GM12878 (cell line): ENCODE measurements at regions not wholly inside any gene's neighbourhood (a gene's known extent, or its start where the extent isn't known, plus 50 kb on each side); places are given as distances from the start of the nearest gene placed in this dataset.

ENCODE experiments used
- ATAC-seq: fragments of 200-7000 bp; cut with Tn5 transposase; 3 replicates; pipeline ENCODE4 v1.9.1; 2020; ENCODE audit warnings: mild to moderate bottlenecking, moderate library complexity
- BruUV-seq: library from RNA; stranded (reverse); fragments of 400-500 nt; replicated peaks from 2 replicates; lab custom pipeline; 2021; lab: Mats Ljungman, UMichigan
- CTCF ChIA-PET: fragments of 300-600 bp; sonication (Branson Sonifier 250); formaldehyde crosslinking; extraction: SDS; loops from one replicate; lab custom pipeline; 2021; ENCODE audit warnings: inconsistent platforms; lab: Yijun Ruan, JAX
- POLR2A ChIA-PET: fragments of 350-600 bp; formaldehyde crosslinking; extraction: SDS; loops from one replicate; lab custom pipeline; 2021; ENCODE audit warnings: inconsistent platforms; lab: Charles Lee
- RAD21 ChIA-PET: fragments of 300-600 bp; sonication (Branson Sonifier 250); formaldehyde crosslinking; loops from one replicate; lab custom pipeline; 2023; ENCODE audit warnings: antibody characterized with exemption; ENCODE audit not compliant: unreplicated experiment; lab: Charles Lee
- SMC1A ChIA-PET: fragments of 300-600 bp; sonication (Branson Sonifier 250); formaldehyde crosslinking; loops from one replicate; lab custom pipeline; 2023; ENCODE audit not compliant: unreplicated experiment, uncharacterized antibody; lab: Charles Lee
- DNase-seq: peaks from one replicate; pipeline ENCODE4 v3.0.0-alpha.2; 2011; ENCODE audit warnings: low read depth, low spot score
- FAIRE-seq: peaks from 3 replicates; lab custom pipeline; 2011; peaks lifted over from hg19 to GRCh38; lab: Jason Lieb, UNC
- H2AFZ ChIP-seq: 2 replicates; pipeline ENCODE4 v1.6.0; 2011; ENCODE audit warnings: low read depth, low read length, control low read depth; ENCODE audit not compliant: control insufficient read depth
- H3K27ac ChIP-seq: 2 replicates; pipeline ENCODE4 v1.5.1; 2011; ENCODE audit warnings: control low read depth; ENCODE audit not compliant: control insufficient read depth, insufficient read depth
- H3K27me3 ChIP-seq, 2 experiments: replicated peaks in 1 of 2; 2 replicates each; pipeline versions ENCODE4 v1.6.0 to v1.6.1; 2011; ENCODE audit warnings: low read length in 1 of 2; ENCODE audit not compliant: control insufficient read depth in 2 of 2, insufficient read depth in 2 of 2
- H3K36me3 ChIP-seq, 2 experiments: 2 replicates each; pipeline ENCODE4 v1.5.1; 2011; ENCODE audit warnings: low read length in 1 of 2; ENCODE audit not compliant: control insufficient read depth in 2 of 2, insufficient read depth in 2 of 2
- H3K4me1 ChIP-seq: 2 replicates; pipeline ENCODE4 v1.6.1; 2011; ENCODE audit warnings: mild to moderate bottlenecking, low read length, moderate library complexity, mixed read lengths; ENCODE audit not compliant: control insufficient read depth, insufficient read depth
- H3K4me2 ChIP-seq: 2 replicates; pipeline ENCODE4 v1.6.0; 2011; ENCODE audit warnings: control low read depth; ENCODE audit not compliant: control insufficient read depth, insufficient read depth
- H3K4me3 ChIP-seq: fragments of 200-600 bp; sonication (generic); 2 replicates; pipeline ENCODE4 v1.5.1; 2016
- H3K79me2 ChIP-seq: 2 replicates; pipeline ENCODE4 v1.6.0; 2011; ENCODE audit warnings: low read length; ENCODE audit not compliant: control insufficient read depth, insufficient read depth
- H3K9ac ChIP-seq: 2 replicates; pipeline ENCODE4 v1.8.0; 2011; ENCODE audit warnings: low read length, control low read depth, mixed read lengths; ENCODE audit not compliant: control insufficient read depth, insufficient read depth
- H3K9me3 ChIP-seq: replicated peaks from 3 replicates; pipeline ENCODE4 v1.5.1; 2011; ENCODE audit warnings: mild to moderate bottlenecking, low read length; ENCODE audit not compliant: control insufficient read depth, insufficient read depth
- H4K20me1 ChIP-seq: 2 replicates; pipeline ENCODE4 v1.6.0; 2011; ENCODE audit not compliant: control insufficient read depth, insufficient read depth
- NFIC ChIP-seq: IDR thresholded peaks from 2 replicates; pipeline ENCODE4 v1.6.1; 2012; ENCODE audit warnings: low read depth, mild to moderate bottlenecking, inconsistent platforms, low read length, moderate library complexity
- SUPT20H ChIP-seq: IDR thresholded peaks from 2 replicates; pipeline ENCODE4 v1.6.1; 2011; ENCODE audit warnings: low read depth, mild to moderate bottlenecking, low read length, moderate library complexity, borderline replicate concordance; ENCODE audit not compliant: control insufficient read depth
- TAF1 ChIP-seq: IDR thresholded peaks from 2 replicates; pipeline ENCODE4 v1.6.1; 2011; ENCODE audit warnings: mild to moderate bottlenecking, low read depth, low read length, borderline replicate concordance
- TARDBP ChIP-seq: IDR thresholded peaks from 2 replicates; pipeline ENCODE4 v1.6.1; 2016; ENCODE audit warnings: borderline replicate concordance
- ZNF622 ChIP-seq: fragments of 450-650 bp; IDR thresholded peaks from 2 replicates; pipeline ENCODE4 v1.6.1; 2017; ENCODE audit warnings: mild to moderate bottlenecking, inconsistent platforms
- ZZZ3 ChIP-seq: IDR thresholded peaks from 2 replicates; pipeline ENCODE4 v1.6.1; 2011; ENCODE audit warnings: low read depth; ENCODE audit not compliant: control insufficient read depth, insufficient read length
- WGBS: methylation state at CpG from one replicate; pipeline ENCODE4 v1.1.6; 2016; ENCODE audit warnings: low lambda C conversion rate; ENCODE audit not compliant: insufficient replicate concordance, insufficient coverage; ENCODE audit errors: missing lambda C conversion rate; 5-methylcytosine and 5-hydroxymethylcytosine counted together
- in situ Hi-C: fragments of 300-500 bp; cut with MboI; formaldehyde crosslinking; loops from 9 replicates; pipeline ENCODE4 v1.14.3; 2018; ENCODE audit warnings: mixed read lengths
- intact Hi-C: fragments of 100-400 bp; cut with micrococcal nuclease; formaldehyde crosslinking; loops from one replicate; pipeline ENCODE4 v1.14.2; 2022; ENCODE audit not compliant: unreplicated experiment

GRCh38 chr18:75739682-75740081 is 312.2 kb upstream of the SMIM21 start:
- Histone ChIP-seq H3K79me2 (no peaks in the 10 kb centered on the region), H3K9me3 (no peaks in the 10 kb centered on the region), H3K4me2 (no peak overlapping the region), H3K4me3 (no peak overlapping the region), H3K27ac (no peak overlapping the region), H3K4me1 (no peaks in the 10 kb centered on the region), H4K20me1 (no peaks in the 10 kb centered on the region), H3K27me3 (no peaks in the 10 kb centered on the region), H3K9ac (no peak overlapping the region), H2AFZ (no peak overlapping the region), H3K36me3 (no peaks in the 10 kb centered on the region)
- ChIA-PET CTCF (no interaction called here), RAD21 (no interaction called here), SMC1A (no interaction called here), POLR2A (no interaction called here)
- 43% methylated on average over 7 of the region's 7 CpGs for WGBS
- ATAC-seq (no peak), DNase-seq (no peak), FAIRE-seq (no peak)
- intact Hi-C loops, result no loop called here
- in situ Hi-C loops, result no loop called here
- no TSS peak for BruUV-seq
- no peak for TF ChIP-seq ZNF622
- no peak for TF ChIP-seq TAF1
- TF ChIP-seq TARDBP, result no peak

- H3K79me2 ChIP-seq, result no peaks in the 10 kb centered on the region
- no peaks in the 10 kb centered on the region for H3K4me1 ChIP-seq
- WGBS, result 39% methylated on average over 2 of the region's 2 CpGs
- no peak for FAIRE-seq
- H3K9me3 ChIP-seq, result no peaks in the 10 kb centered on the region
- no peak overlapping the region for H3K4me2 ChIP-seq
- no peaks in the 10 kb centered on the region; a peak in 1 of 4 replicates for H3K27me3 ChIP-seq
- H3K9ac ChIP-seq, result no peak overlapping the region
- no peak overlapping the region for H3K4me3 ChIP-seq
- ChIA-PET RAD21 (no interaction called here), CTCF (no interaction called here), POLR2A (no interaction called here), SMC1A (no interaction called here)
- no peak for ATAC-seq
- no peaks in the 10 kb centered on the region for H3K36me3 ChIP-seq
- H4K20me1 ChIP-seq, result no peaks in the 10 kb centered on the region
- intact Hi-C loops (no loop called here), in situ Hi-C loops (no loop called here)
- BruUV-seq, result no TSS peak
- no peak for DNase-seq
- no peak overlapping the region for H2AFZ ChIP-seq
- TF ChIP-seq SUPT20H, result no peak
- no peak for TF ChIP-seq ZZZ3
- no peak for TF ChIP-seq NFIC
- no peak overlapping the region for H3K27ac ChIP-seq
Measured at GRCh38 chr18:75735291-75735690, 307.8 kb upstream of the SMIM21 start.
